Activated effector memory CD4-positive, alpha-beta T cell treated with Interleukin-2 at 50 U/mL for 16 hours (primary cell): ENCODE measurements at regions not wholly inside any gene's neighbourhood (a gene's known extent, or its start where the extent isn't known, plus 50 kb on each side); places are given as distances from the start of the nearest gene placed in this dataset.

Experiments
- DNase-seq: peaks from one replicate; pipeline ENCODE4 v3.0.0-alpha.2; 2020

GRCh38 chr4:157444014-157444413 lies 223.5 kb downstream of the GRIA2 start:
- no peak for DNase-seq

DNA sequence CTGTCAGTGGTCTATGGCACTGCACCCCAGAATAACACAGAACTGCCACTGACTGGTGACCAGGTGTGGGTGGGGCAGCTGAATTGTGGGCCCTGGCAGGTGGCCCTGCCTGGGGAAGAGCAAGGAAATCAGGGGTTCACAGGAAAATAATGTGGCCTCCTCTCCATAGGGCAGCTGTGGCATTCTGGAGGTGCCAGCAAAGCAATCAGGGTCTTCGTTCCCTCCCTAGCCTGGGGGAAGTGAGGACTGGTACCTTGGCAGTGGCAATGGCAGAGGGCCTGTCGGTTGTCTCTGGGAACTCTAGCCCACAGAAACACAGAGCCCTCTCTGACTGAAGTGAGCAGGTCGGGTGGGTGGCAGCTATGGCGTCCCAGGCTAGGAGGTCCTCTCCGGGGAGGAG lies 223.0 kb downstream of the GRIA2 start:
- no peak for DNase-seq

DNA sequence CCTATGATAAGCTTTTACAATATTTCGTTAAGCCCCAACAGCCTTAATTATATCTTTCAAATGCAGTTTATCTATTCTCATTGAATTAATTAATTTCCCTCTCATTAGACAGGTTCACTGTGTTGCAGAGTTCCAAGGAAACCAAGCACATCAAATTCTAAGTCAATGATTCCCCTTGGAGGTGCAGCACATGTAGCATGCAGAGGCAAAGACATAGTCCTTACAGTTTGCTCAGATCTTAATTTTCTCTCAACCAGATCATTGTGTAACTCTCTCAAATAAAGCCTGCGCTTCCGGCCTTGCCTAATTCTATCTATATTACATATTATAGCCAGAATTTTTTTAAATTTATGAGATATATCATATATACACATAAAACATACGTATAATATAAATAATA lies 205.4 kb downstream of the GRIA2 start:
- DNase-seq, result no peak

GRCh38 chr4:157423526-157424020 lies 203.0 kb downstream of the GRIA2 start:
- DNase-seq, result no peak

- no peak for DNase-seq
Observed at GRCh38 chr4:157421365-157421764, 200.8 kb downstream of the GRIA2 start.
